ENCODE measurements at regions not wholly inside any gene's neighbourhood (a gene's known extent, or its start where the extent isn't known, plus 50 kb on each side); places are given as distances from the start of the nearest gene placed in this dataset.

- no peak for TF ChIP-seq ISL1 (CRISPR knock-in tag; IDR thresholded peaks at IDR 0.05)
- no peak for TF ChIP-seq OSR1 (CRISPR knock-in tag; IDR thresholded peaks at IDR 0.05)
- no peak for TF ChIP-seq GLIS3 (CRISPR knock-in tag; IDR thresholded peaks at IDR 0.05)
- no peak for TF ChIP-seq ZFP30 (CRISPR knock-in tag; IDR thresholded peaks at IDR 0.05)
- TF ChIP-seq ARNTL (CRISPR knock-in tag; IDR thresholded peaks at IDR 0.05; ENCODE audit: borderline replicate concordance, low read depth), result no peak
- no peak for TF ChIP-seq PATZ1 (CRISPR knock-in tag; IDR thresholded peaks at IDR 0.05; ENCODE audit: borderline replicate concordance)
- no peak for TF ChIP-seq CREB5 (CRISPR knock-in tag; IDR thresholded peaks at IDR 0.05; ENCODE audit: low read depth)
These were observed 222.7 kb upstream of the SESN3 start for GRCh38 chr11:95453616-95454171.

All from SK-N-SH treated with all-trans-retinoic acid at 6 μM for 48 hours (cell line).